GM12892 (cell line): ENCODE measurements at regions not wholly inside any gene's neighbourhood (a gene's known extent, or its start where the extent isn't known, plus 50 kb on each side); places are given as distances from the start of the nearest gene placed in this dataset.

Experiments used
- POLR2A ChIP-seq: IDR thresholded peaks from 2 replicates; pipeline ENCODE4 v1.6.1; 2011; ENCODE audit warnings: low read depth, low read length, control low read depth
- POLR2AphosphoS5 ChIP-seq: IDR thresholded peaks from 2 replicates; pipeline ENCODE4 v1.6.1; 2011; ENCODE audit warnings: low read depth, low read length, control low read depth
- TAF1 ChIP-seq: IDR thresholded peaks from 2 replicates; pipeline ENCODE4 v1.6.1; 2011; ENCODE audit warnings: low read depth, mild to moderate bottlenecking, control low read depth, low read length, borderline replicate concordance

DNA sequence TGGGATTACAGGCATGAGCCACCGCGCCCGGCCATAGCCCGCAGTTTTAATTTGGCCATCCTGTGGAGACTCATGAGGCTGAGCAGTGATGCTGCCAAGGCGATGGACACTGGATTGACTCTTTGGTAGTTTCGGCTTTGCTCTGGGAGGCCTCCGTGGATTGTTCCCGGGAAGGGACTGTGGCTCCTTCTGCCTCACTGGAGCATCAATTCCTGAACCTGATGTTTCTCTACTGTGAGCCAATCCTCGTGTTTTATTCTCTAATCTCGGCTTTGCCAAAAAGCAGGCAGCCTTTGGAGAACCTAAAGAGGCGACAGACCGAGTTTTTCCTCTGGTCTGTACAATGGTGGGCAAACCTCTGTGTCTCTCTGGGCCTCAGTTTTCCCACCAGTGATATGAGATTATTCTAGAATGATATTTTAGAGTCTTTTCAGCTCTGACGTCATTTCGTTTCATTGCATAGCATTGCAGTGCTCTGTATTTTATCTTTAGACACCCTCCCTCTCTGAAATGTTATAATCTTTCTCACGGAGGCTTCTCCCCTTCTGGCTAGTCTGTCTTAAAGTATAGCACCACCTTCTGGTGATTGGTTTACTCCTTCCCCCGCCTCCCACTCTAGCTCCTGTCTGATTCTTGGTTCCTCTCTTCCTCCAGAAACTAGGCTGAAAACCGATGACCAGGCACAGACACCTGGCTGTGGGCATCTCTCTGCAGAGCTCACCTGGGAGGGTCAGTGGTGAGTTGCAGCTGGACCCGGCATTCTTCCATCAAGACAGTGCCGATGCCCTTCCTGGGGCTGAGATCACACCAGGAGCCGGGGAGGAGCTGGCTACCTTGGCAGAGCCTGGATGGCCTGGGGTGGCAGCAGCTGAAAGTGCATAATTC, 341.3 kb downstream of the MYCN start:
- TF ChIP-seq POLR2A (no peak), POLR2AphosphoS5 (no peak), TAF1 (no peak)
